Stimulated activated CD8-positive, alpha-beta memory T cell treated with anti-CD3 and anti-CD28 coated beads, Interleukin-15, amount 100 ng/mL, for 48 hours (primary cell): ENCODE measurements at regions not wholly inside any gene's neighbourhood (a gene's known extent, or its start where the extent isn't known, plus 50 kb on each side); places are given as distances from the start of the nearest gene placed in this dataset.

Experiments used
- DNase-seq, 2 donors: peaks; one replicate each; pipeline ENCODE4 v3.0.0-alpha.2; 2020; ENCODE audit warnings: low read depth in 2 of 2

GRCh38 chr9:107878462-107878861 lies 388.9 kb upstream of the KLF4 start:
- DNase-seq = no peak

- no peak for DNase-seq
Observed at GRCh38 chr9:107875571-107875980, 386.0 kb upstream of the KLF4 start.

- DNase-seq = no peak
Observed at GRCh38 chr9:107874591-107875369, 385.2 kb upstream of the KLF4 start.

GRCh38 chr9:107874137-107874536 lies 384.6 kb upstream of the KLF4 start:
- DNase-seq = no peak

GRCh38 chr9:107872457-107873192 lies 383.1 kb upstream of the KLF4 start:
- no peak for DNase-seq

GRCh38 chr9:107870927-107871680 lies 381.5 kb upstream of the KLF4 start:
- no peak for DNase-seq

GRCh38 chr9:107870221-107870620 lies 380.7 kb upstream of the KLF4 start:
- DNase-seq = no peak

GRCh38 chr9:107869111-107869510 lies 379.5 kb upstream of the KLF4 start:
- DNase-seq = no peak

GRCh38 chr9:107868186-107868585 lies 378.6 kb upstream of the KLF4 start:
- DNase-seq = no peak

GRCh38 chr9:107867738-107868137 lies 378.2 kb upstream of the KLF4 start:
- DNase-seq = no peak

- no peak for DNase-seq
Observed at GRCh38 chr9:107866711-107867311, 377.2 kb upstream of the KLF4 start.

- no peak for DNase-seq
Observed at GRCh38 chr9:107863396-107863795, 373.8 kb upstream of the KLF4 start.

GRCh38 chr9:107862881-107863280 lies 373.3 kb upstream of the KLF4 start:
- DNase-seq = no peak

GRCh38 chr9:107862323-107862722 lies 372.8 kb upstream of the KLF4 start:
- DNase-seq = no peak

GRCh38 chr9:107861075-107861474 lies 371.5 kb upstream of the KLF4 start:
- no peak for DNase-seq

GRCh38 chr9:107858260-107858659 lies 368.7 kb upstream of the KLF4 start:
- no peak for DNase-seq

- no peak for DNase-seq
Observed at GRCh38 chr9:107856633-107857032, 367.1 kb upstream of the KLF4 start.

- no peak for DNase-seq
Observed at GRCh38 chr9:107855164-107855563, 365.6 kb upstream of the KLF4 start.

GRCh38 chr9:107853461-107853860 lies 363.9 kb upstream of the KLF4 start:
- no peak for DNase-seq

GRCh38 chr9:107852891-107853290 lies 363.3 kb upstream of the KLF4 start:
- no peak for DNase-seq

- DNase-seq = no peak
Observed at GRCh38 chr9:107850653-107851052, 361.1 kb upstream of the KLF4 start.
